ENCODE measurements at regions not wholly inside any gene's neighbourhood (a gene's known extent, or its start where the extent isn't known, plus 50 kb on each side); places are given as distances from the start of the nearest gene placed in this dataset.
"Not testable (repeated sequence)": the region's sequence is repeated elsewhere in the genome, so short reads cannot be mapped to it uniquely, and the experiment has no call there.

GRCh38 chr20:5686384-5687105 lies 63.7 kb upstream of the SHLD1 start:
- no peak overlapping the region for H3K4me3 Mint-ChIP-seq
- H3K9me3 Mint-ChIP-seq: no peaks in the 10 kb centered on the region
- no peaks in the 10 kb centered on the region for H3K27me3 Mint-ChIP-seq (ENCODE audit: low read depth)
- peaks cover 2% of the 10 kb centered on the region for H3K4me1 Mint-ChIP-seq
- TF ChIP-seq CTCF (IDR thresholded peaks at IDR 0.05; ENCODE audit: unreplicated experiment): no peak
- no peak overlapping the region for H3K27ac Mint-ChIP-seq
- no peaks in the 10 kb centered on the region for H3K36me3 Mint-ChIP-seq
- DNase-seq (ENCODE audit: low spot score in 2 of 2, unreplicated experiment in 2 of 2): no peak

GRCh38 chr20:5682556-5682955 lies 67.6 kb upstream of the SHLD1 start:
- not testable (repeated sequence) for DNase-seq (ENCODE audit: low spot score in 2 of 2, unreplicated experiment in 2 of 2); H3K27me3 Mint-ChIP-seq (ENCODE audit: low read depth); H3K4me3 Mint-ChIP-seq; H3K4me1 Mint-ChIP-seq; H3K27ac Mint-ChIP-seq; H3K9me3 Mint-ChIP-seq; H3K36me3 Mint-ChIP-seq

- H3K27me3 Mint-ChIP-seq (ENCODE audit: low read depth): no peaks in the 10 kb centered on the region
Measured at GRCh38 chr20:5680192-5680591, 69.4 kb upstream of the GPCPD1 start.

GRCh38 chr20:5678777-5679176 lies 68.0 kb upstream of the GPCPD1 start:
- DNase-seq (ENCODE audit: low spot score in 2 of 2, unreplicated experiment in 2 of 2): no peak
- no peaks in the 10 kb centered on the region for H3K9me3 Mint-ChIP-seq
- no peaks in the 10 kb centered on the region for H3K36me3 Mint-ChIP-seq
- no peaks in the 10 kb centered on the region for H3K4me1 Mint-ChIP-seq
- no peak for TF ChIP-seq CTCF (IDR thresholded peaks at IDR 0.05; ENCODE audit: unreplicated experiment)
- no peak overlapping the region for H3K4me3 Mint-ChIP-seq
- H3K27ac Mint-ChIP-seq: no peak overlapping the region
- H3K27me3 Mint-ChIP-seq (ENCODE audit: low read depth): no peaks in the 10 kb centered on the region

More at GRCh38 chr20:5680192-5680591, 69.4 kb upstream of the GPCPD1 start:
- no peaks in the 10 kb centered on the region for H3K4me1 Mint-ChIP-seq
- DNase-seq (ENCODE audit: low spot score in 2 of 2, unreplicated experiment in 2 of 2): no peak
- no peak overlapping the region for H3K27ac Mint-ChIP-seq
- no peaks in the 10 kb centered on the region for H3K36me3 Mint-ChIP-seq
- no peak overlapping the region for H3K4me3 Mint-ChIP-seq
- no peaks in the 10 kb centered on the region for H3K9me3 Mint-ChIP-seq
- TF ChIP-seq CTCF (IDR thresholded peaks at IDR 0.05; ENCODE audit: unreplicated experiment): no peak

- H3K4me1 Mint-ChIP-seq; H3K27me3 Mint-ChIP-seq (ENCODE audit: low read depth); H3K36me3 Mint-ChIP-seq; H3K9me3 Mint-ChIP-seq; H3K4me3 Mint-ChIP-seq; H3K27ac Mint-ChIP-seq; DNase-seq (ENCODE audit: low spot score in 2 of 2, unreplicated experiment in 2 of 2): not testable (repeated sequence)
Measured at GRCh38 chr20:5677944-5678343, 67.1 kb upstream of the GPCPD1 start.

GRCh38 chr20:5677389-5677788 lies 66.6 kb upstream of the GPCPD1 start:
- TF ChIP-seq CTCF (IDR thresholded peaks at IDR 0.05; ENCODE audit: unreplicated experiment): no peak
- Mint-ChIP-seq H3K4me1 (no peaks in the 10 kb centered on the region), H3K9me3 (no peaks in the 10 kb centered on the region), H3K27ac (no peak overlapping the region), H3K27me3 (ENCODE audit: low read depth) (no peaks in the 10 kb centered on the region), H3K4me3 (no peak overlapping the region), H3K36me3 (no peaks in the 10 kb centered on the region)
- DNase-seq (ENCODE audit: low spot score in 2 of 2, unreplicated experiment in 2 of 2): no peak
